ENCODE measurements at regions not wholly inside any gene's neighbourhood (a gene's known extent, or its start where the extent isn't known, plus 50 kb on each side); places are given as distances from the start of the nearest gene placed in this dataset.
"Not testable (repeated sequence)": the region's sequence is repeated elsewhere in the genome, so short reads cannot be mapped to it uniquely, and the experiment has no call there.

DNA sequence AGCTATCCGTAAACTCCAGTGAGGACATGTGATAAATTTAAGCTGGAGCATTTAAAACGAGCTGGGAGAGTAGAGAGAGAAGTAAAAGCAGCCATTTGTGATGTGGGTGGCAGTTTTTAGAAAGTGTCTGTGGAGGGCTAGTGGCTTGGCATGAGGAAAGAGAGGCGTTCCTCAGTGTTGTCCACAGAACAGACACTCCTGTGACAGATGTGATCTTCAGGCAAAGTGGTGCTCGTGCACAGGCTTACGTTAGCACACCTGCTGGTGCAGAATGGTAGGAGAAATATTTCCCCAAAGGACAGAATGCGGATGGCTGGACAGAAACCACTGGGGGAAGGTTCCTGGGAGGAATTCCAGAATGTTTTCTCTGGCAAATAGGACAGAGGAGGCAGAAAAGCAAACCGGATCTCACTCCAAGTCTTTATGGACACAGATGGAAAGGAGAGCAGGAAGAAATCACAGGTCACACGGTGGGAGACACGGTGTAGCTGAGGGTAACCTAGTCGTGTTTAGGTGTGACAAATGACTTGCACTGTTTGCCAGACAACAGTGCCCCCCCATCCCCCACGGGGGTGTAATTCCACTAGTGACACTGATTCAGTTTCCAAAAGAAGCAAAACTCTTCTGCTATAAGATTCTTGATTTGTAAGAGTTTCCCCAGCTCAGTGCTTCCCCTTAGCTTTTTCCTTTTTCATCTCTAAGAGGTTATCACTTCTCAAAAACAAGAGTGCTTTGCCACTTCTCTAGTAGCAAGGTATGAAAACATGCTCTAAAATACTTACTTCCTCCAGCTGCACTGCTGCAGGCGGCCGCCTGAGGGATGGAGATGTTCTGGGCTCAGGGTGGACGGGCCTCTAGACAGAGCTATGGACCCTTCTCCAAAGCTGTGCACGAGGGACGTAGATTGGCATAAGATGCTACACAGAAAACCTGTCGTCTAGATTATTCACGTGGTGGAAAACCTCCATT, 293.2 kb downstream of the QKI start:
- peak; percentile 65 for DNase-seq

- DNase-seq = peak; percentile 24
Measured at GRCh38 chr6:163706500-163707087, 292.1 kb downstream of the QKI start.

DNA sequence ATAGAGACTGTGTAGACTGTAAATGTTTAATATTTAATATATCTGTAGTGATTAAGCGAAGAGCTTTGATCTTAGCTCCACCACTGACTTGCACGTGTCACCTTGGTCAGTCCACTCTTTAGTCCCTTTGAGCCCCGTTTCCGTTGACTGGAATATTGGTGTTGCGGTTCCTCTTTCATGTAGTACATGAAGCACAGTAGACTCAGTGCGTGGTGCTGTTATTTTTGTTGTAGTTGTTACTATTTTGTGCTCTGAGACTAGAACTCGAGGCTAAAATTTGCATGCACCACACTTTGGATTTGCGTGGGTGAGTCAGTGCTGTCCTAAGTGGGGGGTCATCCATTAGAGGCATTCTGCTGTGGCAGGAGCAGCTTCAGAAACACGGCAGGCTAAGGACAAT, 291.4 kb downstream of the QKI start:
- DNase-seq = no peak

DNA sequence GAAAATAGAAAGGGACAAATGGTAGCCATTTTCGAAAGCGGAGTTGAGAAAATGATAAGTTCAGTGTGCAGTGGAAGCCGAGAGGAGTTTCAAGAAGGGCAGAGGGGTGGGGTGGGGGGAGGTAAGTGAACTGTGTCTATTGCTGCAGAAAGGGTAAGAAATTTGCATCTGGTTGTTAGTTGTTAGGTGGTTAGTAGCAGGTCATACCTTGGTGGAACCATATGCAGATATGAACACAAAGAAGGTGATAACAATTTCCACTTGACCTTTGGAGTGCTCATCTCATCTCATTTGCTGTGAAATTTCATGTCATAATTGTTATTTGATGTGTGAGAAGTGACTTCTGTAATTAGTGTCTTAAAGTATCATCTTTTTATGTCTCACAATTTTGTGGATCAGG, 288.2 kb downstream of the QKI start:
- DNase-seq = no peak

GRCh38 chr6:163701762-163702161, 287.2 kb downstream of the QKI start:
- peak; percentile 13 for DNase-seq

DNA sequence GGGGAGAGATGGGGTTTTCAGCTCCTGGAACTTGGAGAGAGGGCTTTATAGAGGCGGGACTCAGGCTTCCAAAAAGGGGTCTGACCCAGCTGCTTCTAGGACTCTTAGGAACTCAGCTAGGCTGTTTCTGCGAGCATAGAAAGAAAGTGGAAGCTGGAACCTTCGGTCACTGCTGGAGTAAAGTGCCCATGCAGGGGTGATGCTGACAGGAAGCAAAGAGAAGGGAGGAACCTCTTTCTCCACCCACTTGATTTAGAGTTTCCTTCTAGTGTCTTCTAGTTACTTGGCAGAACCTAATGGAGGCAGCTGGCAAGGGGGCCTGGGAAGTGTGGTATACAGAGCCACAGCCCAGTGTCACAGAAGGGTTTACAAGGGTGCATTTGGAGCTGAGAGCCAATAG, 283.6 kb downstream of the QKI start:
- DNase-seq = no peak

DNA sequence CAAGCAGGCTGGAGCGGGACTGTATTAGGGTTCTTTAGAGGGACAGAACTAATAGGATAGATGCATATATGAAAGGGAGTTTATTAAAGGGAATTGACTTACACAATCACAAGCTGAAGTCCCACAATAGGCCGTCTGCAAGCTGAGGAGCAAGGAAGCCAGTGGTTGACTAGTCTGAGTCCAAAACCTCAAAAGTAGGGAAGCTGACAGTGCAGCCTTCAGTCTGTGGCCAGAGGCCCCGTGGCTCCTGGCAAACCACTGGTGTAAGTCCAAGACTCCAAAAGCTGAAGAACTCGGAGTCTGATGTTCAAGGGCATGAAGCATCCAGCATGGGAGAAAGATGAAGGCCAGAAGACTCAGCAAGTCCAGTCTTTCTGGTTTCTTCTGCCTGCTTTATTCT, 281.8 kb downstream of the QKI start:
- DNase-seq = not testable (repeated sequence)

GRCh38 chr6:163695414-163695864, 280.9 kb downstream of the QKI start:
- DNase-seq = no peak

- no peak for DNase-seq
Measured at GRCh38 chr6:163694988-163695398, 280.5 kb downstream of the QKI start.

GRCh38 chr6:163694072-163694471, 279.6 kb downstream of the QKI start:
- DNase-seq = no peak

GRCh38 chr6:163691049-163691448, 276.5 kb downstream of the QKI start:
- DNase-seq = no peak

DNA sequence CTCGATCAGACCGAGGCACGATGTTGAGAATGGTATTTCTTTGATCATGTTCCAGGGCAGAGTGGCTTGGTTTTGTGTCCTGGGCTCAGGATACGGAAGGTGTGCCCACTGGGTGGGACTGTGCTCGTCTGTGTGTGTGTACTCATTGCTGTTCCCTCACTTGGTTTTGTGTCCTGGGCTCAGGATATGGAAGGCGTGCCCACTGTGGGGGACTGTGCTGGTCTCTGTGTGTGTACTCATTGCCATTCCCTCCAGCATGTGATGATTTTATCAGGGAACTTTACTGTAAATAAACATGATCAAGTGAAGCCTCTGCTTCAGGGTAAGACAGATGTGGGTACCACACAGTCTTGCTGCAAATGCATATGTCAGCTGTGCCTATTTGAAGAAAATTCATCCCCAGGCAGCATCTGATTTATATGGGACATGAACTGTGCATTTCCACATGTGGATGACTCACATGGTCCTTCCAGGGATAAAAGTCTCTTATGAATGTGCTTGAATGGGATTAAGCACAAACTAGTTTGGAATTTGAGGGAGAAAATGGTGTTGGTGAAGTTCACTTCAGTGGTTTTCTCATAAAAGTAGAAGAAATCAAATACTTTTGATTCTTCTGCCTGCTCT, 274.3 kb downstream of the QKI start:
- DNase-seq = no peak

GRCh38 chr6:163687075-163687474, 272.6 kb downstream of the QKI start:
- DNase-seq = no peak

GRCh38 chr6:163686301-163686700, 271.8 kb downstream of the QKI start:
- no peak for DNase-seq

DNA sequence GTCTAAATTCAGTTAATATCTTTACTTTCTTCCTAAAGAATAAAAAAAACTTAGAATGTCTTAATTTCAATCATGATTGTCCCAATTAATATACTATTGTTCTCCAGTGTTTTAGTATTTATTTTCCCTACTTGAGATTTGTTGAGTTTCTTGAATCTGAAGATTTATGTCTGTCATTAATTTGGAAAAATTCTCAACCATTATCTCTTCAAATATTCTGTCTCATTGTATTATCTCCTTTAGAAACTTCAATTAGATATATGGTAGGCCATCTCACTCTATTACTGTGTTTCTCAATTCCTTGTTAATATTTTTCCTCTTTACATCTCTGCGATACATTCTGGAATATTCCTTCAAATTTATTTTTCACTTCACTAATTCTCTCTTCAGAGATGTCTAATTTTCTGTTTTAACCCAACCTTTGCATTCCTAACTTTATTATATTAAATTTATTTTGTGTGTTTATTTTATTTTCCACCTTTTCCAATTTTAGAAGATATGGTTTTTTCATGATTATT, 268.6 kb downstream of the QKI start:
- DNase-seq = no peak

- no peak for DNase-seq
Measured at GRCh38 chr6:163679753-163680152, 265.2 kb downstream of the QKI start.

DNA sequence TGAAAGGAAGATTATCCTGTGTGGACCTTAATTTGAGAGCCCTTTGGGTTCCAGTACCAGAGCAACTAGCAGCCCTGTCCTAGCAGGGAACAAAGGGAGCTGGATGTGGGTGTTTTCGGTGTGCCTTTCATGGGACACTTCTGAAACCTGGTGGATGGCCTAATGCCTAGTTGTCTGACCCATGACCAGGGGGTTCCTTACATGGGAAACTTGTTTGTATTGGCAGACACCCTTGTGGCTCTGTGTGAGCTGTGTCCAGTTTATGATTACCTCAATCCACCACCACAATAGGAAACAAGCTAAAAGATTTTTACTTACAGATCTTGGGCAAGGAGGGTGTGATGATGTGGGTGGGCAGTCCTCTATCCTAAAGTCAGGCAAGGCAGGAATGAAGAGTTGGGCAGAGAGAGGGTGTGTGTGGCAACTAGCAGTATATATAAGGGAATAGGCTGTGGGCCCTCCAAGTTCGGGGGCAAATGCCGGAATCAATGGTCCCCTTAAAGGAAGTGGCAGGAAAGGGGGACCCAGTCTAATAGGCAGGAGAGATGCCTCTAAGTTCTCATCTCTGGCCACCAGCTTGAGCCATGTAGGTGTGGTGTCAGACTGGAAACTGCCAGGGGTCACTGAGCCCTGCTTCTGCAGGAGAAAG, 264.6 kb downstream of the QKI start:
- DNase-seq = no peak

GRCh38 chr6:163675611-163676010, 261.1 kb downstream of the QKI start:
- peak; percentile 1 for DNase-seq

GRCh38 chr6:163672710-163673109, 258.2 kb downstream of the QKI start:
- DNase-seq = no peak

DNA sequence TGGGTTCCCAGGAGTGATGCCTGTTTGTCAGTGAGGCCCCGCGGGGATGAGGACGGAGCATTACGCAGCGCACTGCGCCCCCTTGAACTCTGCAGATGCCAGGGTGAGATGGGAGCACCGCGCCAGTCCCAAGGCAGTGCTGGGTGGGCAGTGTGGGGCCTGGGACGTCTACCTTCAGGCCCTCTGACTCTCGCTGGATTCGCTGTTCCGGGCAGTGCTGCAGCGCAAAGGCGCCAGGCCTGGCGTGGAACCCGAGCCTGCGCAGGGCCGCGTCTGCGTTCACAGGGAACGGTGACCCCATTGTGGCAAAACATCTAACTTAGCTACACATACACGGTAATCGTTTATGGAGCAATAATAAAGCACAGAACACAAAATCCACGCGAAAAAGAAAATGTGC, 257.3 kb downstream of the QKI start:
- no peak for DNase-seq

GRCh38 chr6:163671355-163671754, 256.8 kb downstream of the QKI start:
- no peak for DNase-seq

GRCh38 chr6:163670336-163670735, 255.8 kb downstream of the QKI start:
- DNase-seq = no peak

DNA sequence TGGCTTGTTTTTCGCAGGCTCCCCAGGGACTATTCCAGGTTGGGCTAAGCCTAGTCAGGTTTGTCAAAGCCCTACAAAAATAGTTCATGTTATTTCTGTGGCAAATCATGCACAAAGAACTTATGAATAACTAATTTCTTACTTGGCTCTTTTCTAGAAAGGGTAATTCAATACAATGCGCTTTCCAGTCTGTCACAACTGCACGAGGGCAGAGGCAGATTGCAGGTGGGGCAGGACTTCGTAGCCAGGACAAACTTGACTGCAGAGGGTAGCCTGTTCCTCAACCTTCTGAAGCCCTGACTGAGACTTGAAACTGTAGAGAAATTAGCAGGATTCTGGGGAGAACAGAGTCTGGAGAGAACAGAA, 253.5 kb downstream of the QKI start:
- no peak for DNase-seq
